ENCODE measurements at regions not wholly inside any gene's neighbourhood (a gene's known extent, or its start where the extent isn't known, plus 50 kb on each side); places are given as distances from the start of the nearest gene placed in this dataset.

- Mint-ChIP-seq H3K9me3 (peaks cover 12% of the 10 kb centered on the region), H3K36me3 (ENCODE audit: low read depth) (no peaks in the 10 kb centered on the region), H3K27ac (no peak overlapping the region), H3K4me3 (no peak overlapping the region), H3K27me3 (ENCODE audit: low read depth) (no peaks in the 10 kb centered on the region), H3K4me1 (no peaks in the 10 kb centered on the region)
- TF ChIP-seq, protein P1, sequence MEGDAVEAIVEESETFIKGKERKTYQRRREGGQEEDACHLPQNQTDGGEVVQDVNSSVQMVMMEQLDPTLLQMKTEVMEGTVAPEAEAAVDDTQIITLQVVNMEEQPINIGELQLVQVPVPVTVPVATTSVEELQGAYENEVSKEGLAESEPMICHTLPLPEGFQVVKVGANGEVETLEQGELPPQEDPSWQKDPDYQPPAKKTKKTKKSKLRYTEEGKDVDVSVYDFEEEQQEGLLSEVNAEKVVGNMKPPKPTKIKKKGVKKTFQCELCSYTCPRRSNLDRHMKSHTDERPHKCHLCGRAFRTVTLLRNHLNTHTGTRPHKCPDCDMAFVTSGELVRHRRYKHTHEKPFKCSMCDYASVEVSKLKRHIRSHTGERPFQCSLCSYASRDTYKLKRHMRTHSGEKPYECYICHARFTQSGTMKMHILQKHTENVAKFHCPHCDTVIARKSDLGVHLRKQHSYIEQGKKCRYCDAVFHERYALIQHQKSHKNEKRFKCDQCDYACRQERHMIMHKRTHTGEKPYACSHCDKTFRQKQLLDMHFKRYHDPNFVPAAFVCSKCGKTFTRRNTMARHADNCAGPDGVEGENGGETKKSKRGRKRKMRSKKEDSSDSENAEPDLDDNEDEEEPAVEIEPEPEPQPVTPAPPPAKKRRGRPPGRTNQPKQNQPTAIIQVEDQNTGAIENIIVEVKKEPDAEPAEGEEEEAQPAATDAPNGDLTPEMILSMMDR (IDR thresholded peaks at IDR 0.05; ENCODE audit: unreplicated experiment in 3 of 3): no peak
These were observed 529.4 kb upstream of the ACTRT1 start for GRCh38 chrX:128581615-128582014.

DNA sequence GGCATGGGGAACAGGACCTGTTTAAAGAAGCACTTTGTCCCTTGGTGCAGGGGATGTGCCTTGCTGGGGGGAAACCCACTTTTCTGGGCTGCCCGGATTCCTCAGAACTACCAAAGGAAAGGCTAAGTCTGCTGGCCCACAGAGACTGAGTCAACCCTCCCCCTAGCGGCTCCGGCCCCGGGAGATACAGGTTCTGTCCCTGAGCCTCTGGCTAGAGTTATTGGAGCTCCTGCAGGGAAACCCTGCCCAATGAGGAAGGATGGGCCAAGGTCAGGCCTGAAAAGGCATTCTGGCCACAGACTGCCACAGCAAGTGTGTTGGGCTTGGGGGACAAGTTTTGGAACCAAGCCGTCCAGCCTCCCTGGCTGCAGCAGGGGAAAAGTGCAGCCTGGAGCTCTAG is 490.9 kb upstream of the ACTRT1 start:
- Mint-ChIP-seq H3K4me1 (no peaks in the 10 kb centered on the region), H3K27ac (no peak overlapping the region), H3K27me3 (ENCODE audit: low read depth) (no peaks in the 10 kb centered on the region), H3K9me3 (peaks cover 45% of the 10 kb centered on the region), H3K36me3 (ENCODE audit: low read depth) (no peaks in the 10 kb centered on the region), H3K4me3 (no peak overlapping the region)
- TF ChIP-seq, protein P1 (IDR thresholded peaks at IDR 0.05; ENCODE audit: unreplicated experiment in 3 of 3): no peak

- Mint-ChIP-seq H3K4me1 (no peaks in the 10 kb centered on the region), H3K27me3 (ENCODE audit: low read depth) (no peaks in the 10 kb centered on the region), H3K27ac (no peak overlapping the region), H3K9me3 (peaks cover 19% of the 10 kb centered on the region), H3K36me3 (ENCODE audit: low read depth) (no peaks in the 10 kb centered on the region), H3K4me3 (no peak overlapping the region)
- TF ChIP-seq, protein P1 (IDR thresholded peaks at IDR 0.05; ENCODE audit: unreplicated experiment in 3 of 3): peak in 1 of 3 experiments; percentile 35
These were observed 466.3 kb upstream of the ACTRT1 start for GRCh38 chrX:128518508-128518907.

GRCh38 chrX:128517691-128518090 is 465.5 kb upstream of the ACTRT1 start:
- Mint-ChIP-seq H3K27me3 (ENCODE audit: low read depth) (no peaks in the 10 kb centered on the region), H3K9me3 (peaks cover 15% of the 10 kb centered on the region), H3K4me1 (no peaks in the 10 kb centered on the region), H3K27ac (no peak overlapping the region), H3K36me3 (ENCODE audit: low read depth) (no peaks in the 10 kb centered on the region), H3K4me3 (no peak overlapping the region)
- TF ChIP-seq, protein P1 (IDR thresholded peaks at IDR 0.05; ENCODE audit: unreplicated experiment in 3 of 3): no peak

GRCh38 chrX:128504496-128504895 is 452.3 kb upstream of the ACTRT1 start:
- Mint-ChIP-seq H3K36me3 (ENCODE audit: low read depth) (no peaks in the 10 kb centered on the region), H3K4me1 (no peaks in the 10 kb centered on the region), H3K9me3 (peaks cover 5% of the 10 kb centered on the region), H3K27ac (no peak overlapping the region), H3K4me3 (no peak overlapping the region), H3K27me3 (ENCODE audit: low read depth) (no peaks in the 10 kb centered on the region)
- TF ChIP-seq, protein P1 (IDR thresholded peaks at IDR 0.05; ENCODE audit: unreplicated experiment in 3 of 3): no peak

DNA sequence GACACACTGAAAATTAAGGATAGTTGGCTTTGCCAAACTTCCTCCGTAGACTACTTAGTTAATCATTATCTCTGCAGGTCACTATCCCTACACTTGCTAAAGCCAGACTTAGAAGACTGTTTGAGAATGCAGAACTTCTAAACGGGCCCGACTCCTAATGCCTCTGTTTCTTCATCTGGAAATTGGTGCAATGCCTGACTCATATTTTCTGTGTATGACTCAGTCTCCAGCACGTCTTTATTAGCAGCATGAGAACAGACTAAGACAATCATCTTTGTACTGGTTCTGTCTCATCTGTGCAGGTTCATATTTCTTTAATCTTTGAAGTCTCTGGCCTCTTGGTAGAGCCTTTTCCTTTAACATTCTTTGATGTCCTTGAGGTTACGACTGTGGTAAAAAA is 411.9 kb upstream of the ACTRT1 start:
- Mint-ChIP-seq H3K9me3 (peaks cover 15% of the 10 kb centered on the region), H3K4me3 (no peak overlapping the region)

More for the DNA sequence above, 411.9 kb upstream of the ACTRT1 start:
- Mint-ChIP-seq H3K36me3 (ENCODE audit: low read depth) (no peaks in the 10 kb centered on the region), H3K27ac (no peak overlapping the region), H3K4me1 (no peaks in the 10 kb centered on the region), H3K27me3 (ENCODE audit: low read depth) (no peaks in the 10 kb centered on the region)
- TF ChIP-seq, protein P1 (IDR thresholded peaks at IDR 0.05; ENCODE audit: unreplicated experiment in 3 of 3): no peak

Data from nephron (organoid).